ENCODE measurements at regions not wholly inside any gene's neighbourhood (a gene's known extent, or its start where the extent isn't known, plus 50 kb on each side); places are given as distances from the start of the nearest gene placed in this dataset.

GRCh38 chr3:182479419-182480336, 313.6 kb upstream of the ATP11B start:
- no peak for TF ChIP-seq CTCF (IDR thresholded peaks at IDR 0.05; ENCODE audit: low read depth, low read length, poor library complexity, severe bottlenecking)
- TF ChIP-seq EZH2phosphoT487 (IDR thresholded peaks at IDR 0.05; ENCODE audit: borderline replicate concordance, low read length) = no peak
